Transverse colon (tissue), 4 donors: ENCODE measurements at regions not wholly inside any gene's neighbourhood (a gene's known extent, or its start where the extent isn't known, plus 50 kb on each side); places are given as distances from the start of the nearest gene placed in this dataset.

Experiments
- CTCF ChIP-seq, 5 experiments: fragments of 200-600 bp in 3 of 5; fragments of 450-650 bp in 2 of 5; sonication (generic) in 3 of 5; IDR thresholded peaks; 1 replicate in 2 of 5; 2 replicates in 3 of 5; pipeline ENCODE4 v1.5.1; 2016 to 2017; ENCODE audit warnings: antibody characterized with exemption in 5 of 5, inconsistent platforms in 3 of 5, mild to moderate bottlenecking in 2 of 5, moderate library complexity in 1 of 5
- EP300 ChIP-seq: sonication (generic); formaldehyde crosslinking; IDR thresholded peaks from one replicate; pipeline ENCODE4 v1.6.1; 2017; ENCODE audit warnings: antibody characterized with exemption, low read depth
- POLR2AphosphoS5 ChIP-seq, 3 donors: sonication (generic); formaldehyde crosslinking; IDR thresholded peaks; one replicate each; pipeline ENCODE4 v1.6.1; 2016; ENCODE audit warnings: antibody characterized with exemption in 3 of 3

GRCh38 chr12:94874518-94875302 lies 128.8 kb downstream of the NDUFA12 start:
- TF ChIP-seq POLR2AphosphoS5 (IDR thresholded peaks at IDR 0.05) (no peak), CTCF (IDR thresholded peaks at IDR 0.05) (no peak), EP300 (no peak)
